ENCODE measurements at regions not wholly inside any gene's neighbourhood (a gene's known extent, or its start where the extent isn't known, plus 50 kb on each side); places are given as distances from the start of the nearest gene placed in this dataset.

DNA sequence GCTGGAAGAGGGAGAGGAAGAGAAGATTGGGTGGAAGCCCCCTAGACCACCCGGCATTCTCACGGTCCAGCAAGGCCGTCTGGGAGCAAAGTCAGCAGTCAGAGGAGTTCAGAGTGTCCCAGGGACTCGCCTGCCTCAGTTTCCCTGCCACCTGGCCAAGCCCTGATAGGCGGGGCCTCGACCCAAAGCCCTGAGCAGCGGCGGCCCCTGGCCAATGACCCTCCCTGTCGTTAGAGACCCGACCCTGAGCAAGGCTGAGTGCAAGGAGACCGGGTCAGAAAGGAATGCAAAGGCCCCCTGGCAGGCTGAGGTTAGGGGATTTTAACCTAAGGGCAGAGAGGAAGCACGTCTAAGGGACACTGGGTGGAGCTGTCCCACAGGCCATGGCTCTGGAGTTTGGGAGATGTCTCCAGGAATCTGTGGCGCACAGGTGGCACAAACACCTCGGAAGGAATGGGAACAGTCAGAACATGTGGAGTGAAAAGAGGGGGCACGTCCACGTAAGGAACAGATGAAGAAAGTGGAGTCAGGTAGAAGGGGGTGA is 196.8 kb upstream of the PDE1C start:
- H3K4me1 ChIP-seq (ENCODE audit: insufficient read depth, low read length, poor library complexity, severe bottlenecking), result no peaks in the 10 kb centered on the region
- H3K79me2 ChIP-seq (ENCODE audit: insufficient read depth, low read length), result no peaks in the 10 kb centered on the region
- H3K4me2 ChIP-seq (ENCODE audit: low read depth, low read length, poor library complexity, severe bottlenecking), result no peak overlapping the region
- H3K9me3 ChIP-seq (ENCODE audit: insufficient read depth, low read depth, low read length), result no peaks in the 10 kb centered on the region
- H3K4me3 ChIP-seq (ENCODE audit: low read length, poor library complexity, severe bottlenecking), result no peak overlapping the region
- H3F3A ChIP-seq (ENCODE audit: low read depth), result no peaks in the 10 kb centered on the region
- no peaks in the 10 kb centered on the region for H4K20me1 ChIP-seq (ENCODE audit: insufficient read depth, low read length, poor library complexity, severe bottlenecking)
- H3K9ac ChIP-seq (ENCODE audit: low read depth, low read length, poor library complexity, severe bottlenecking), result no peak overlapping the region
- no peaks in the 10 kb centered on the region for H3K9me2 ChIP-seq (replicated peaks; ENCODE audit: low read depth, low read length)
- TF ChIP-seq, protein P1, sequence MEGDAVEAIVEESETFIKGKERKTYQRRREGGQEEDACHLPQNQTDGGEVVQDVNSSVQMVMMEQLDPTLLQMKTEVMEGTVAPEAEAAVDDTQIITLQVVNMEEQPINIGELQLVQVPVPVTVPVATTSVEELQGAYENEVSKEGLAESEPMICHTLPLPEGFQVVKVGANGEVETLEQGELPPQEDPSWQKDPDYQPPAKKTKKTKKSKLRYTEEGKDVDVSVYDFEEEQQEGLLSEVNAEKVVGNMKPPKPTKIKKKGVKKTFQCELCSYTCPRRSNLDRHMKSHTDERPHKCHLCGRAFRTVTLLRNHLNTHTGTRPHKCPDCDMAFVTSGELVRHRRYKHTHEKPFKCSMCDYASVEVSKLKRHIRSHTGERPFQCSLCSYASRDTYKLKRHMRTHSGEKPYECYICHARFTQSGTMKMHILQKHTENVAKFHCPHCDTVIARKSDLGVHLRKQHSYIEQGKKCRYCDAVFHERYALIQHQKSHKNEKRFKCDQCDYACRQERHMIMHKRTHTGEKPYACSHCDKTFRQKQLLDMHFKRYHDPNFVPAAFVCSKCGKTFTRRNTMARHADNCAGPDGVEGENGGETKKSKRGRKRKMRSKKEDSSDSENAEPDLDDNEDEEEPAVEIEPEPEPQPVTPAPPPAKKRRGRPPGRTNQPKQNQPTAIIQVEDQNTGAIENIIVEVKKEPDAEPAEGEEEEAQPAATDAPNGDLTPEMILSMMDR (conservative IDR thresholded peaks at IDR 0.05; ENCODE audit: low read length), result no peak
- TF ChIP-seq EZH2phosphoT487 (IDR thresholded peaks at IDR 0.05; ENCODE audit: borderline replicate concordance), result no peak
- no peak overlapping the region for H2AFZ ChIP-seq (ENCODE audit: low read length)
- no peaks in the 10 kb centered on the region for H3K27me3 ChIP-seq (ENCODE audit: insufficient read depth, low read length, poor library complexity, severe bottlenecking)
- no peaks in the 10 kb centered on the region for H3K36me3 ChIP-seq (ENCODE audit: insufficient read depth, low read length)

DNA sequence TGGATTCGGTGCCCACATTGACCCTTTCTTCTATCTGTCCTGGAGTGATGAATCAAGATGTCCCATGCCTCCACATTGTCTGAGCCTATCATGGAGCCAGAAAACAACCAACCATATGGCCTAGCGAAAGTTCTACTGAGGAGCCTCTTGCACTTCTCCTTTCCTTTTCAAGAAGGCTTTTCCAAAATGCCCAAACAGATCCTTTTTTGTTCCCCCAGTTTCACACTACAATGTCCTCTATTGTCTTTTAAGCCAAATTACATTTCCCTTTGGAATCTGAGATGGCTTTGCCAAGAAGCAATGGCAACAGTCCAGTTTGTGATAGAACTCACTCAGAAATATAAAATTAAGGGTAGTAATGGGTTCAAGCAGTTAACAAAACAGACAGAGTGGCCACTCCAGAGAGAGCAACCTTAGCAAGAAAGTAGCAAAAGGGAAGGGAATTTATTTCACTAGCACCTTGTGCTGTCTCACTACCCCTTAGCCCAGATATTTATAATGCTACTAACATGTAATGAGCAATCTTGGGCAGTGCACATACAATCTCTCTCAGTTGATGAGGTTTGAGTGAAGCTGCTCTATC is 194.6 kb upstream of the PDE1C start:
- H3K36me3 ChIP-seq (ENCODE audit: insufficient read depth, low read length), result no peaks in the 10 kb centered on the region
- no peaks in the 10 kb centered on the region for H3K79me2 ChIP-seq (ENCODE audit: insufficient read depth, low read length)
- no peak overlapping the region for H2AFZ ChIP-seq (ENCODE audit: low read length)
- no peaks in the 10 kb centered on the region for H4K20me1 ChIP-seq (ENCODE audit: insufficient read depth, low read length, poor library complexity, severe bottlenecking)
- no peak overlapping the region for H3K4me3 ChIP-seq (ENCODE audit: low read length, poor library complexity, severe bottlenecking)
- H3K9me2 ChIP-seq (replicated peaks; ENCODE audit: low read depth, low read length), result no peaks in the 10 kb centered on the region
- H3K27me3 ChIP-seq (ENCODE audit: insufficient read depth, low read length, poor library complexity, severe bottlenecking), result no peaks in the 10 kb centered on the region
- no peaks in the 10 kb centered on the region for H3K9me3 ChIP-seq (ENCODE audit: insufficient read depth, low read depth, low read length)
- H3F3A ChIP-seq (ENCODE audit: low read depth), result no peaks in the 10 kb centered on the region
- H3K4me1 ChIP-seq (ENCODE audit: insufficient read depth, low read length, poor library complexity, severe bottlenecking), result no peaks in the 10 kb centered on the region
- no peak overlapping the region for H3K4me2 ChIP-seq (ENCODE audit: low read depth, low read length, poor library complexity, severe bottlenecking)
- TF ChIP-seq EZH2phosphoT487 (IDR thresholded peaks at IDR 0.05; ENCODE audit: borderline replicate concordance), result no peak
- TF ChIP-seq, protein P1 (conservative IDR thresholded peaks at IDR 0.05; ENCODE audit: low read length), result no peak
- H3K9ac ChIP-seq (ENCODE audit: low read depth, low read length, poor library complexity, severe bottlenecking), result no peak overlapping the region

DNA sequence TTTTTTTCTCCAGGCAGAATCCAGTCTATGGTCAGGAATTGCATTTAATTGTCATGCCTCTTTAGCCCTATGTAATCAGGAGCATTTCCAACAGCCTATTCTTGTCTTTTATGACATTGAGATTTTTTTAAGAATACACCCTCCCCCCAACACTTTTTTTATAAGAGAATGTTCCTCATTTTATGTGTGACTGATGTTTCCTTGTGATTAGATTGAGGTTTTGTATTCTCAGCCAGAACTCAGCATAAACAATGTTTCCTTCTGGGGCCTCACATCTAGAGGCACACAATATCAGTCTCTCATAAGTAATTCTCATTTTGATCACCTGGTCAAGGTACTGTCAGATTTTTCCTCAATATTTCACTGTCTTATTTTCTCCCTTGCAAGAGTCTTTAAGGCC is 193.4 kb upstream of the PDE1C start:
- Histone ChIP-seq H3K4me3 (ENCODE audit: low read length, poor library complexity, severe bottlenecking) (no peak overlapping the region), H2AFZ (ENCODE audit: low read length) (no peak overlapping the region), H3K9me3 (ENCODE audit: insufficient read depth, low read depth, low read length) (no peaks in the 10 kb centered on the region), H3K9me2 (replicated peaks; ENCODE audit: low read depth, low read length) (no peaks in the 10 kb centered on the region), H3K9ac (ENCODE audit: low read depth, low read length, poor library complexity, severe bottlenecking) (no peak overlapping the region), H3K36me3 (ENCODE audit: insufficient read depth, low read length) (no peaks in the 10 kb centered on the region), H3K79me2 (ENCODE audit: insufficient read depth, low read length) (no peaks in the 10 kb centered on the region), H3K4me1 (ENCODE audit: insufficient read depth, low read length, poor library complexity, severe bottlenecking) (no peaks in the 10 kb centered on the region), H3K27me3 (ENCODE audit: insufficient read depth, low read length, poor library complexity, severe bottlenecking) (no peaks in the 10 kb centered on the region), H3F3A (ENCODE audit: low read depth) (no peaks in the 10 kb centered on the region), H4K20me1 (ENCODE audit: insufficient read depth, low read length, poor library complexity, severe bottlenecking) (no peaks in the 10 kb centered on the region), H3K4me2 (ENCODE audit: low read depth, low read length, poor library complexity, severe bottlenecking) (no peak overlapping the region)
- TF ChIP-seq, protein P1 (conservative IDR thresholded peaks at IDR 0.05; ENCODE audit: low read length), result no peak
- TF ChIP-seq EZH2phosphoT487 (IDR thresholded peaks at IDR 0.05; ENCODE audit: borderline replicate concordance), result no peak

Data from Loucy (cell line).